Testis (tissue), 2 donors: ENCODE measurements at regions not wholly inside any gene's neighbourhood (a gene's known extent, or its start where the extent isn't known, plus 50 kb on each side); places are given as distances from the start of the nearest gene placed in this dataset.

Experiments
- DNase-seq: peaks from one replicate; pipeline ENCODE4 v3.0.0-alpha.2; 2019
- H3K27ac ChIP-seq, 2 donors: fragments of 200-600 bp; sonication (generic); one replicate each; pipeline ENCODE4 v1.5.1; 2019
- H3K27me3 ChIP-seq: fragments of 200-600 bp; sonication (generic); one replicate; pipeline ENCODE4 v1.5.1; 2019
- H3K36me3 ChIP-seq: fragments of 200-600 bp; sonication (generic); one replicate; pipeline ENCODE4 v1.5.1; 2017; ENCODE audit warnings: low read depth; ENCODE audit errors: missing control alignments
- H3K4me1 ChIP-seq: fragments of 200-600 bp; sonication (generic); one replicate; pipeline ENCODE4 v1.5.1; 2019
- H3K4me3 ChIP-seq, 2 donors: fragments of 200-600 bp; sonication (generic); one replicate each; pipeline ENCODE4 v1.5.1; 2017 to 2019
- H3K9me3 ChIP-seq: fragments of 200-600 bp; sonication (generic); one replicate; pipeline ENCODE4 v1.5.1; 2017
- CTCF ChIP-seq, 3 experiments: fragments of 450-650 bp in 2 of 3; fragments of 200-600 bp in 1 of 3; sonication (generic) in 1 of 3; IDR thresholded peaks; one replicate each; pipeline ENCODE4 v1.5.1; 2016 to 2019; ENCODE audit warnings: antibody characterized with exemption in 3 of 3, mild to moderate bottlenecking in 2 of 3, moderate library complexity in 1 of 3
- POLR2A ChIP-seq: fragments of 450-650 bp; IDR thresholded peaks from one replicate; pipeline ENCODE4 v1.6.1; 2017; ENCODE audit warnings: antibody characterized with exemption, mild to moderate bottlenecking, moderate library complexity
- WGBS, 2 donors: methylation state at CpG; one replicate each; pipeline ENCODE4 v1.1.5; 2018; 5-methylcytosine and 5-hydroxymethylcytosine counted together
- intact Hi-C: fragments of 100-400 bp; cut with DNase I; formaldehyde crosslinking; loops from one replicate; pipeline ENCODE4 v1.15.1; 2023; ENCODE audit warnings: low total_unique reads

- Histone ChIP-seq H3K9me3 (no peaks in the 10 kb centered on the region), H3K27me3 (no peaks in the 10 kb centered on the region), H3K36me3 (no peaks in the 10 kb centered on the region), H3K4me3 (no peak overlapping the region), H3K4me1 (no peaks in the 10 kb centered on the region), H3K27ac (no peak overlapping the region)
- TF ChIP-seq POLR2A, result no peak
- TF ChIP-seq CTCF (IDR thresholded peaks at IDR 0.05), result no peak
- intact Hi-C loops, result no loop called here
- DNase-seq, result no peak
Observed at GRCh38 chr9:99427260-99427659, 205.2 kb downstream of the SEC61B start.

- Histone ChIP-seq H3K27ac (no peak overlapping the region), H3K4me1 (no peaks in the 10 kb centered on the region), H3K27me3 (no peaks in the 10 kb centered on the region), H3K9me3 (no peaks in the 10 kb centered on the region), H3K36me3 (no peaks in the 10 kb centered on the region), H3K4me3 (no peak overlapping the region)
- no peak for TF ChIP-seq CTCF (IDR thresholded peaks at IDR 0.05)
- 91 to 95% methylated on average over 2 of the region's 2 CpGs for WGBS, 2 donors
- intact Hi-C loops, result no loop called here
- DNase-seq, result no peak
Observed at GRCh38 chr9:99430301-99430700, 208.2 kb downstream of the SEC61B start.

GRCh38 chr9:99431103-99431502 lies 209.0 kb downstream of the SEC61B start:
- no peak overlapping the region for H3K4me3 ChIP-seq
- no peaks in the 10 kb centered on the region for H3K4me1 ChIP-seq
- no peak for DNase-seq
- TF ChIP-seq CTCF (IDR thresholded peaks at IDR 0.05) (no peak), POLR2A (no peak)
- no peak overlapping the region for H3K27ac ChIP-seq
- H3K9me3 ChIP-seq, result no peaks in the 10 kb centered on the region
- no peaks in the 10 kb centered on the region for H3K36me3 ChIP-seq
- WGBS, 2 donors, result 44 to 61% methylated on average over 1 of the region's 1 CpG
- no peaks in the 10 kb centered on the region for H3K27me3 ChIP-seq
- intact Hi-C loops, result no loop called here

- Histone ChIP-seq H3K9me3 (no peaks in the 10 kb centered on the region), H3K36me3 (no peaks in the 10 kb centered on the region), H3K4me3 (no peak overlapping the region), H3K4me1 (no peaks in the 10 kb centered on the region), H3K27me3 (no peaks in the 10 kb centered on the region), H3K27ac (no peak overlapping the region)
- no peak for TF ChIP-seq POLR2A
- no peak for TF ChIP-seq CTCF (IDR thresholded peaks at IDR 0.05)
- 83 to 91% methylated on average over 4 of the region's 4 CpGs for WGBS, 2 donors
- DNase-seq, result no peak
- intact Hi-C loops, result no loop called here
Observed at GRCh38 chr9:99432075-99432474, 210.0 kb downstream of the SEC61B start.

GRCh38 chr9:99433095-99433494 lies 211.0 kb downstream of the SEC61B start:
- H3K36me3 ChIP-seq, result no peaks in the 10 kb centered on the region
- no peak overlapping the region for H3K4me3 ChIP-seq
- H3K27me3 ChIP-seq, result no peaks in the 10 kb centered on the region
- H3K9me3 ChIP-seq, result no peaks in the 10 kb centered on the region
- WGBS, 2 donors, result 77 to 78% methylated on average over 4 of the region's 4 CpGs
- no peak for DNase-seq
- no peak overlapping the region for H3K27ac ChIP-seq
- no peaks in the 10 kb centered on the region for H3K4me1 ChIP-seq
- TF ChIP-seq CTCF (IDR thresholded peaks at IDR 0.05), result no peak
- no peak for TF ChIP-seq POLR2A
- intact Hi-C loops, result no loop called here
